HepG2 (cell line): ENCODE measurements at regions not wholly inside any gene's neighbourhood (a gene's known extent, or its start where the extent isn't known, plus 50 kb on each side); places are given as distances from the start of the nearest gene placed in this dataset.

ENCODE experiments used
- ATAC-seq: fragments of 200-7000 bp; cut with Tn5 transposase; 3 replicates; pipeline ENCODE4 v1.9.1; 2020; ENCODE audit warnings: mild to moderate bottlenecking, moderate library complexity
- BruUV-seq: library from RNA; stranded (reverse); fragments of 400-500 nt; replicated peaks from 2 replicates; lab custom pipeline; 2021; lab: Mats Ljungman, UMichigan
- CTCF ChIA-PET: fragments of 300-600 bp; formaldehyde crosslinking; extraction: SDS; loops from one replicate; lab custom pipeline; 2021; ENCODE audit warnings: low total read pairs, inconsistent platforms, low intra/inter-chr PET ratio; lab: Yijun Ruan, JAX
- POLR2A ChIA-PET: fragments of 350-600 bp; sonication (Branson Sonifier 250); formaldehyde crosslinking; loops from one replicate; lab custom pipeline; 2020; ENCODE audit warnings: antibody characterized with exemption, inconsistent platforms; lab: Yijun Ruan, JAX
- DNase-seq: peaks from one replicate; pipeline ENCODE4 v3.0.0-alpha.2; 2015; ENCODE audit warnings: low spot score
- FAIRE-seq: peaks from 3 replicates; lab custom pipeline; 2011; peaks lifted over from hg19 to GRCh38; lab: Jason Lieb, UNC
- H2AFZ ChIP-seq: one replicate; pipeline ENCODE4 v1.6.1; 2011; ENCODE audit warnings: low read length, inconsistent platforms
- H3K27ac ChIP-seq: fragments of 300-600 bp; 3 replicates; pipeline ENCODE4 v1.8.0; 2011; ENCODE audit warnings: mixed run types, mild to moderate bottlenecking, mixed read lengths, low read length, inconsistent platforms; ENCODE audit not compliant: insufficient read depth; ENCODE audit errors: extremely low read length
- H3K27me3 ChIP-seq, 2 experiments: fragments of 200-600 bp in 1 of 2; 2 replicates in 1 of 2; 3 replicates in 1 of 2; pipeline versions ENCODE4 v1.6.0 to v1.8.0; 2011; ENCODE audit warnings: low read length in 2 of 2, mild to moderate bottlenecking in 2 of 2, moderate library complexity in 2 of 2, inconsistent platforms in 1 of 2; ENCODE audit not compliant: insufficient read depth in 2 of 2, control insufficient read depth in 1 of 2
- H3K36me3 ChIP-seq, 2 experiments: fragments of 200-600 bp in 1 of 2; replicated peaks in 1 of 2; 2 replicates in 1 of 2; 3 replicates in 1 of 2; pipeline versions ENCODE4 v1.5.1 to v1.8.0; 2011; ENCODE audit warnings: low read length in 2 of 2, inconsistent platforms in 1 of 2; ENCODE audit not compliant: insufficient read depth in 2 of 2, control insufficient read depth in 1 of 2
- H3K4me1 ChIP-seq: 2 replicates; pipeline ENCODE4 v1.5.1; 2012; ENCODE audit warnings: low read length, inconsistent platforms; ENCODE audit not compliant: insufficient read depth
- H3K4me2 ChIP-seq: 2 replicates; pipeline ENCODE4 v1.6.0; 2011; ENCODE audit warnings: low read depth, low read length, inconsistent platforms
- H3K4me3 ChIP-seq, 3 experiments: fragments of 200-600 bp in 1 of 3; sonication (generic), shearing (Covaris generic) in 1 of 3; replicated peaks in 1 of 3; 2 replicates each; pipeline ENCODE4 v1.5.1; 2011 to 2016; ENCODE audit warnings: low read length in 3 of 3, inconsistent platforms in 2 of 3, low read depth in 2 of 3, mild to moderate bottlenecking in 2 of 3, control low read depth in 1 of 3, mixed read lengths in 1 of 3; ENCODE audit not compliant: insufficient read depth in 1 of 3
- H3K79me2 ChIP-seq: one replicate; pipeline ENCODE4 v1.6.1; 2011; ENCODE audit warnings: low read length, inconsistent platforms; ENCODE audit not compliant: insufficient read depth
- H3K9ac ChIP-seq: 2 replicates; pipeline ENCODE4 v1.6.0; 2011; ENCODE audit warnings: mild to moderate bottlenecking, low read depth, low read length, inconsistent platforms; ENCODE audit not compliant: insufficient read depth
- H3K9me3 ChIP-seq: 2 replicates; pipeline ENCODE4 v1.5.1; 2012; ENCODE audit warnings: mild to moderate bottlenecking, low read length
- H4K20me1 ChIP-seq: 2 replicates; pipeline ENCODE4 v1.6.0; 2011; ENCODE audit warnings: inconsistent platforms, mild to moderate bottlenecking, low read length, moderate library complexity; ENCODE audit not compliant: insufficient read depth
- FIP1L1 ChIP-seq: fragments of 200-400 bp; formaldehyde crosslinking; IDR thresholded peaks from 2 replicates; pipeline ENCODE4 v1.6.1; 2018; ENCODE audit warnings: low read depth, mild to moderate bottlenecking, low read length, moderate library complexity, borderline replicate concordance; ENCODE audit not compliant: insufficient read depth
- FOXM1 ChIP-seq: sonication (generic); formaldehyde crosslinking; IDR thresholded peaks from 2 replicates; pipeline ENCODE4 v1.5.0; 2020; ENCODE audit warnings: missing genetic modification reagents
- GTF2F1 ChIP-seq: fragments of 150-350 bp; IDR thresholded peaks from 2 replicates; pipeline ENCODE4 v1.6.1; 2014; ENCODE audit warnings: low read length
- HES4 ChIP-seq: sonication (generic); formaldehyde crosslinking; IDR thresholded peaks from 2 replicates; pipeline ENCODE4 v1.9.0; 2021; ENCODE audit warnings: mild to moderate bottlenecking, missing genetic modification reagents, borderline replicate concordance
- NKX3-1 ChIP-seq: sonication (generic); formaldehyde crosslinking; IDR thresholded peaks from 2 replicates; pipeline ENCODE4 v1.5.0; 2020; ENCODE audit warnings: missing genetic modification reagents
- NRL ChIP-seq: sonication (generic); formaldehyde crosslinking; IDR thresholded peaks from 2 replicates; pipeline ENCODE4 v1.5.0; 2020; ENCODE audit warnings: missing genetic modification reagents, mild to moderate bottlenecking, moderate library complexity, borderline replicate concordance
- SRSF9 ChIP-seq: fragments of 200-400 bp; formaldehyde crosslinking; IDR thresholded peaks from 2 replicates; pipeline ENCODE4 v1.6.1; 2018; ENCODE audit warnings: borderline replicate concordance, mild to moderate bottlenecking, low read depth, low read length; ENCODE audit not compliant: insufficient read depth, poor library complexity, severe bottlenecking
- ZNF652 ChIP-seq: IDR thresholded peaks from 2 replicates; pipeline ENCODE4 v1.6.1; 2016; ENCODE audit warnings: low read depth, borderline replicate concordance
- WGBS: methylation state at CpG from one replicate; pipeline ENCODE4 v1.1.6; 2017; ENCODE audit warnings: low lambda C conversion rate; 5-methylcytosine and 5-hydroxymethylcytosine counted together
- in situ Hi-C: cut with HindIII; loops from 2 replicates; pipeline ENCODE4 v1.10.0; 2017; ENCODE audit warnings: low pct_unique_long_range_greater_than_20kb; ENCODE audit not compliant: extremely low pct_ligation_motif_present
- intact Hi-C: fragments of 100-400 bp; cut with micrococcal nuclease; formaldehyde crosslinking; loops from one replicate; pipeline ENCODE4 v1.10.0; 2022; ENCODE audit not compliant: unreplicated experiment
- TF ChIP-seq, protein P1 (sequence below): sonication (generic); formaldehyde crosslinking; IDR thresholded peaks from 2 replicates; pipeline ENCODE4 v1.8.0; 2022; ENCODE audit warnings: mild to moderate bottlenecking, missing genetic modification reagents; ENCODE audit not compliant: insufficient replicate concordance
- TF ChIP-seq, protein P2 (sequence below): sonication (generic); formaldehyde crosslinking; IDR thresholded peaks from 2 replicates; pipeline ENCODE4 v1.4.0; 2020; ENCODE audit warnings: missing genetic modification reagents, borderline replicate concordance
- TF ChIP-seq, protein P3 (sequence below): sonication (generic); formaldehyde crosslinking; IDR thresholded peaks from 2 replicates; pipeline ENCODE4 v1.5.1; 2020; ENCODE audit warnings: mild to moderate bottlenecking, missing genetic modification reagents, borderline replicate concordance

DNA sequence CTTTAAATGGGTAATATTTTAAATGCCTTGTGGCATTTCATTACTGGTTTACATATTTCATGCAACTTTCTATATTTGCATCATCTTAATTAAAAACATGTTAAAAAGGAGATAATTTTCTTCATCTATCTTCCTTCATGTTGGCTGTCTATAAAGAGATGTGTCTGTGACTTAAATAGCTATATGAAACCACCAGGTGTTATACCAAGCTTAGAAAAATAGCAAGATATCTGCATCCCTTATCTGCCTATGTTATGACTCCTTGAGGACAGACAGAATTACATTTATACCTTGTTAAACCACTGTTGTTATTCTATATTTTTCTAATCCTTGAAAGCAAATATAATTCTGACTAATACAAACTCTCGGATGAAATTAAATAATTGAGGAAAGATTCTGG, 763.8 kb upstream of the GALNTL6 start:
- intact Hi-C loops: no loop called here
- H3K9ac ChIP-seq: no peak overlapping the region
- ATAC-seq (no peak), DNase-seq (no peak), FAIRE-seq (no peak)
- no peak overlapping the region for H2AFZ ChIP-seq
- H3K27ac ChIP-seq: no peak overlapping the region
- H3K27me3 ChIP-seq: no peaks in the 10 kb centered on the region
- ChIA-PET POLR2A (no interaction called here), CTCF (no interaction called here)
- no peak overlapping the region for H3K4me3 ChIP-seq
- in situ Hi-C loops: no loop called here
- no TSS peak for BruUV-seq
- 2% methylated on average over 1 of the region's 1 CpG for WGBS
- H3K4me2 ChIP-seq: no peak overlapping the region
- H3K36me3 ChIP-seq: no peaks in the 10 kb centered on the region
- no peaks in the 10 kb centered on the region for H3K4me1 ChIP-seq
- H4K20me1 ChIP-seq: no peaks in the 10 kb centered on the region
- H3K9me3 ChIP-seq: no peaks in the 10 kb centered on the region
- H3K79me2 ChIP-seq: no peaks in the 10 kb centered on the region
- no peak for TF ChIP-seq ZNF652 (CRISPR knock-in tag)
- TF ChIP-seq, protein P1, sequence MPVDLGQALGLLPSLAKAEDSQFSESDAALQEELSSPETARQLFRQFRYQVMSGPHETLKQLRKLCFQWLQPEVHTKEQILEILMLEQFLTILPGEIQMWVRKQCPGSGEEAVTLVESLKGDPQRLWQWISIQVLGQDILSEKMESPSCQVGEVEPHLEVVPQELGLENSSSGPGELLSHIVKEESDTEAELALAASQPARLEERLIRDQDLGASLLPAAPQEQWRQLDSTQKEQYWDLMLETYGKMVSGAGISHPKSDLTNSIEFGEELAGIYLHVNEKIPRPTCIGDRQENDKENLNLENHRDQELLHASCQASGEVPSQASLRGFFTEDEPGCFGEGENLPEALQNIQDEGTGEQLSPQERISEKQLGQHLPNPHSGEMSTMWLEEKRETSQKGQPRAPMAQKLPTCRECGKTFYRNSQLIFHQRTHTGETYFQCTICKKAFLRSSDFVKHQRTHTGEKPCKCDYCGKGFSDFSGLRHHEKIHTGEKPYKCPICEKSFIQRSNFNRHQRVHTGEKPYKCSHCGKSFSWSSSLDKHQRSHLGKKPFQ (CRISPR knock-in tag): no peak
- TF ChIP-seq FOXM1 (CRISPR knock-in tag): no peak
- TF ChIP-seq, protein P2, sequence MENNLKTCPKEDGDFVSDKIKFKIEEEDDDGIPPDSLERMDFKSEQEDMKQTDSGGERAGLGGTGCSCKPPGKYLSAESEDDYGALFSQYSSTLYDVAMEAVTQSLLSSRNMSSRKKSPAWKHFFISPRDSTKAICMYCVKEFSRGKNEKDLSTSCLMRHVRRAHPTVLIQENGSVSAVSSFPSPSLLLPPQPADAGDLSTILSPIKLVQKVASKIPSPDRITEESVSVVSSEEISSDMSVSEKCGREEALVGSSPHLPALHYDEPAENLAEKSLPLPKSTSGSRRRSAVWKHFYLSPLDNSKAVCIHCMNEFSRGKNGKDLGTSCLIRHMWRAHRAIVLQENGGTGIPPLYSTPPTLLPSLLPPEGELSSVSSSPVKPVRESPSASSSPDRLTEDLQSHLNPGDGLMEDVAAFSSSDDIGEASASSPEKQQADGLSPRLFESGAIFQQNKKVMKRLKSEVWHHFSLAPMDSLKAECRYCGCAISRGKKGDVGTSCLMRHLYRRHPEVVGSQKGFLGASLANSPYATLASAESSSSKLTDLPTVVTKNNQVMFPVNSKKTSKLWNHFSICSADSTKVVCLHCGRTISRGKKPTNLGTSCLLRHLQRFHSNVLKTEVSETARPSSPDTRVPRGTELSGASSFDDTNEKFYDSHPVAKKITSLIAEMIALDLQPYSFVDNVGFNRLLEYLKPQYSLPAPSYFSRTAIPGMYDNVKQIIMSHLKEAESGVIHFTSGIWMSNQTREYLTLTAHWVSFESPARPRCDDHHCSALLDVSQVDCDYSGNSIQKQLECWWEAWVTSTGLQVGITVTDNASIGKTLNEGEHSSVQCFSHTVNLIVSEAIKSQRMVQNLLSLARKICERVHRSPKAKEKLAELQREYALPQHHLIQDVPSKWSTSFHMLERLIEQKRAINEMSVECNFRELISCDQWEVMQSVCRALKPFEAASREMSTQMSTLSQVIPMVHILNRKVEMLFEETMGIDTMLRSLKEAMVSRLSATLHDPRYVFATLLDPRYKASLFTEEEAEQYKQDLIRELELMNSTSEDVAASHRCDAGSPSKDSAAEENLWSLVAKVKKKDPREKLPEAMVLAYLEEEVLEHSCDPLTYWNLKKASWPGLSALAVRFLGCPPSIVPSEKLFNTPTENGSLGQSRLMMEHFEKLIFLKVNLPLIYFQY: no peak
- TF ChIP-seq FIP1L1: no peak
- no peak for TF ChIP-seq NKX3-1 (CRISPR knock-in tag)
- TF ChIP-seq GTF2F1: no peak
- TF ChIP-seq, protein P3, sequence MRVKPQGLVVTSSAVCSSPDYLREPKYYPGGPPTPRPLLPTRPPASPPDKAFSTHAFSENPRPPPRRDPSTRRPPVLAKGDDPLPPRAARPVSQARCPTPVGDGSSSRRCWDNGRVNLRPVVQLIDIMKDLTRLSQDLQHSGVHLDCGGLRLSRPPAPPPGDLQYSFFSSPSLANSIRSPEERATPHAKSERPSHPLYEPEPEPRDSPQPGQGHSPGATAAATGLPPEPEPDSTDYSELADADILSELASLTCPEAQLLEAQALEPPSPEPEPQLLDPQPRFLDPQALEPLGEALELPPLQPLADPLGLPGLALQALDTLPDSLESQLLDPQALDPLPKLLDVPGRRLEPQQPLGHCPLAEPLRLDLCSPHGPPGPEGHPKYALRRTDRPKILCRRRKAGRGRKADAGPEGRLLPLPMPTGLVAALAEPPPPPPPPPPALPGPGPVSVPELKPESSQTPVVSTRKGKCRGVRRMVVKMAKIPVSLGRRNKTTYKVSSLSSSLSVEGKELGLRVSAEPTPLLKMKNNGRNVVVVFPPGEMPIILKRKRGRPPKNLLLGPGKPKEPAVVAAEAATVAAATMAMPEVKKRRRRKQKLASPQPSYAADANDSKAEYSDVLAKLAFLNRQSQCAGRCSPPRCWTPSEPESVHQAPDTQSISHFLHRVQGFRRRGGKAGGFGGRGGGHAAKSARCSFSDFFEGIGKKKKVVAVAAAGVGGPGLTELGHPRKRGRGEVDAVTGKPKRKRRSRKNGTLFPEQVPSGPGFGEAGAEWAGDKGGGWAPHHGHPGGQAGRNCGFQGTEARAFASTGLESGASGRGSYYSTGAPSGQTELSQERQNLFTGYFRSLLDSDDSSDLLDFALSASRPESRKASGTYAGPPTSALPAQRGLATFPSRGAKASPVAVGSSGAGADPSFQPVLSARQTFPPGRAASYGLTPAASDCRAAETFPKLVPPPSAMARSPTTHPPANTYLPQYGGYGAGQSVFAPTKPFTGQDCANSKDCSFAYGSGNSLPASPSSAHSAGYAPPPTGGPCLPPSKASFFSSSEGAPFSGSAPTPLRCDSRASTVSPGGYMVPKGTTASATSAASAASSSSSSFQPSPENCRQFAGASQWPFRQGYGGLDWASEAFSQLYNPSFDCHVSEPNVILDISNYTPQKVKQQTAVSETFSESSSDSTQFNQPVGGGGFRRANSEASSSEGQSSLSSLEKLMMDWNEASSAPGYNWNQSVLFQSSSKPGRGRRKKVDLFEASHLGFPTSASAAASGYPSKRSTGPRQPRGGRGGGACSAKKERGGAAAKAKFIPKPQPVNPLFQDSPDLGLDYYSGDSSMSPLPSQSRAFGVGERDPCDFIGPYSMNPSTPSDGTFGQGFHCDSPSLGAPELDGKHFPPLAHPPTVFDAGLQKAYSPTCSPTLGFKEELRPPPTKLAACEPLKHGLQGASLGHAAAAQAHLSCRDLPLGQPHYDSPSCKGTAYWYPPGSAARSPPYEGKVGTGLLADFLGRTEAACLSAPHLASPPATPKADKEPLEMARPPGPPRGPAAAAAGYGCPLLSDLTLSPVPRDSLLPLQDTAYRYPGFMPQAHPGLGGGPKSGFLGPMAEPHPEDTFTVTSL: no peak
- no peak for TF ChIP-seq HES4 (CRISPR knock-in tag)
- TF ChIP-seq NRL: no peak
- no peak for TF ChIP-seq SRSF9
